GM12875 (cell line): ENCODE measurements at regions not wholly inside any gene's neighbourhood (a gene's known extent, or its start where the extent isn't known, plus 50 kb on each side); places are given as distances from the start of the nearest gene placed in this dataset.

ENCODE experiments used
- H3K4me3 ChIP-seq: one replicate; pipeline ENCODE4 v1.5.1; 2011; ENCODE audit warnings: low read depth, low read length, control low read depth
- CTCF ChIP-seq: IDR thresholded peaks from 2 replicates; pipeline ENCODE4 v1.5.1; 2011; ENCODE audit warnings: low read depth, mild to moderate bottlenecking, control low read depth, inconsistent platforms, low read length, moderate library complexity, borderline replicate concordance; ENCODE audit not compliant: insufficient read depth

- H3K4me3 ChIP-seq, result no peak overlapping the region
- no peak for TF ChIP-seq CTCF
Observed at GRCh38 chr15:54836052-54836795, 360.5 kb downstream of the RSL24D1 start.

GRCh38 chr15:54829821-54830220 lies 366.9 kb downstream of the RSL24D1 start:
- H3K4me3 ChIP-seq, result no peak overlapping the region
- TF ChIP-seq CTCF, result no peak

DNA sequence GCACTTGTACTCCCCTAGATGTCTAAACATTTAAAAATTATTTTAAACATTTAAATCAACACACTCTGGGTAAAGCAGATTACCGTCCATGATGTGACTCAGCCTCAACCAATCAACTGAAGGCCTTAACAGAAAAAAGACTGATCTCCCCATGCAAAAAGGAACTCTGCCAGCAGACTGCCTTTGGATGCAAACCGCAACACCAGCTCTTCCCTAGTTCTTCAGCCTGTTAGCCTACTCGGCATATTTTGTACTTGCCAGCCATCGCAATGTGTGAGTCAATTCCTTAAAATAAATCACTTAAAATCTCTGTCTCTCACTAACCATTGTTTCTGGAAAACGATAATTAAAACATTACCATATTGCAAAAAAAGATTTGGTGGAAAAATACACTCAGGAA lies 375.9 kb downstream of the RSL24D1 start:
- no peak for TF ChIP-seq CTCF
- H3K4me3 ChIP-seq, result no peak overlapping the region

- TF ChIP-seq CTCF, result no peak
- no peak overlapping the region for H3K4me3 ChIP-seq
Observed at GRCh38 chr15:54820098-54820497, 376.6 kb downstream of the RSL24D1 start.

DNA sequence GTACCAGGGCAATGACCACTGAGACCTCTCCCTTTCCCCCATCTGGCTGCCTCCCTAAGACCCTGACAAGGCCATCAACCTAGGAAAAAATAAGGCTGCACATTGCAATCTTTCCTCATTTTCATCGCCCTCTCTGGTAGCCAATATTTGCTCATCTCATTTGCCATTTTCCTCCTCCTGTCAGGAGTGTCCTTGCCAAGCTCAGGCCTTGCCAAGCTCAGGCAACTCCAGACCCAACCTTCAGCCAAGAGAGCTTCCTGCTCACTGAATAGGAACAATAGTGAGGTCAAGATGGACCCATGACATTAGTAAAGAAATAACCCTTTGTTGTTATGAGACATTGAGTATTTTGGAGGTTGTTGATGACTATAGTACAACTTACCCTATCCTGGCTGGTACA lies 380.3 kb downstream of the RSL24D1 start:
- no peak overlapping the region for H3K4me3 ChIP-seq
- TF ChIP-seq CTCF, result no peak

- no peak overlapping the region for H3K4me3 ChIP-seq
- no peak for TF ChIP-seq CTCF
Observed at GRCh38 chr15:54815556-54815955, 381.2 kb downstream of the RSL24D1 start.

GRCh38 chr15:54812383-54812782 lies 384.4 kb downstream of the RSL24D1 start:
- H3K4me3 ChIP-seq, result no peak overlapping the region
- TF ChIP-seq CTCF, result no peak
